Lung (tissue), 11 donors: ENCODE measurements at regions not wholly inside any gene's neighbourhood (a gene's known extent, or its start where the extent isn't known, plus 50 kb on each side); places are given as distances from the start of the nearest gene placed in this dataset.

ENCODE experiments used
- ATAC-seq: fragments of 200-7000 bp; cut with Tn5 transposase; one replicate; pipeline ENCODE4 v1.9.1; 2020; ENCODE audit warnings: moderate number of reproducible peaks; ENCODE audit not compliant: insufficient read depth, low FRiP score
- DNase-seq, 3 donors: peaks; one replicate each; pipeline ENCODE4 v3.0.0-alpha.2; 2013 to 2017
- H3K27ac ChIP-seq, 2 donors: one replicate each; pipeline ENCODE4 v1.5.1; 2013; ENCODE audit warnings: mild to moderate bottlenecking in 2 of 2, moderate library complexity in 2 of 2, control low read depth in 1 of 2, inconsistent platforms in 1 of 2, low read depth in 1 of 2, low read length in 1 of 2
- H3K27me3 ChIP-seq, 3 donors: one replicate each; pipeline ENCODE4 v1.5.1; 2013; ENCODE audit warnings: low read length in 2 of 3; ENCODE audit not compliant: control insufficient read depth in 3 of 3, insufficient read depth in 3 of 3
- H3K36me3 ChIP-seq, 4 donors: one replicate each; pipeline ENCODE4 v1.5.1; 2013; ENCODE audit warnings: low read length in 4 of 4, mild to moderate bottlenecking in 1 of 4, moderate library complexity in 1 of 4; ENCODE audit not compliant: control insufficient read depth in 4 of 4, insufficient read depth in 4 of 4
- H3K4me1 ChIP-seq, 5 donors: one replicate each; pipeline ENCODE4 v1.5.1; 2013; ENCODE audit warnings: low read length in 5 of 5, mild to moderate bottlenecking in 2 of 5, moderate library complexity in 1 of 5; ENCODE audit not compliant: control insufficient read depth in 5 of 5, insufficient read depth in 5 of 5
- H3K4me3 ChIP-seq: one replicate; pipeline ENCODE4 v1.5.1; 2013; ENCODE audit warnings: mild to moderate bottlenecking, control low read depth, moderate library complexity
- H3K9ac ChIP-seq, 2 donors: one replicate each; pipeline ENCODE4 v1.5.1; 2013; ENCODE audit warnings: low read length in 2 of 2, control low read depth in 1 of 2; ENCODE audit not compliant: insufficient read depth in 1 of 2
- H3K9me3 ChIP-seq, 4 donors: one replicate each; pipeline ENCODE4 v1.5.1; 2013; ENCODE audit warnings: low read length in 3 of 4, mild to moderate bottlenecking in 1 of 4, moderate library complexity in 1 of 4; ENCODE audit not compliant: control insufficient read depth in 4 of 4, insufficient read depth in 3 of 4
- CTCF ChIP-seq: IDR thresholded peaks from 2 replicates; pipeline ENCODE4 v1.5.1; 2012; ENCODE audit warnings: mild to moderate bottlenecking; ENCODE audit errors: control extremely low read depth, extremely low read depth
- WGBS, 2 donors: extraction: QIAGEN DNeasy Blood & Tissue Kit; methylation state at CpG; one replicate each; pipeline ENCODE4 v1.1.7; 2013; 5-methylcytosine and 5-hydroxymethylcytosine counted together
- donor health status: control.
- donor health status: control.
- donor health status: Bipolar disorder and iron deficiency.
- donor health status: healthy.
- donor health status: DM: yes; HTN: yes; CAD: no.

- Histone ChIP-seq H3K27ac (no peak overlapping the region), H3K4me3 (no peak overlapping the region), H3K9me3 (no peaks in the 10 kb centered on the region), H3K4me1 (no peaks in the 10 kb centered on the region), H3K9ac (no peak overlapping the region), H3K36me3 (no peaks in the 10 kb centered on the region), H3K27me3 (no peaks in the 10 kb centered on the region)
- TF ChIP-seq CTCF: no peak
- 75 to 93% methylated on average over 3 of the region's 3 CpGs for WGBS, 2 donors
- DNase-seq: no peak
- no peak for ATAC-seq
Observed at GRCh38 chr4:100079264-100079663, 111.0 kb downstream of the DDIT4L start.

- TF ChIP-seq CTCF: no peak
- no peak for ATAC-seq
- Histone ChIP-seq H3K9ac (no peak overlapping the region), H3K36me3 (no peaks in the 10 kb centered on the region), H3K4me3 (no peak overlapping the region), H3K4me1 (no peaks in the 10 kb centered on the region), H3K27me3 (no peaks in the 10 kb centered on the region), H3K27ac (no peak overlapping the region), H3K9me3 (no peaks in the 10 kb centered on the region)
- no peak for DNase-seq
Observed at GRCh38 chr4:100076753-100077152, 113.5 kb downstream of the DDIT4L start.

- DNase-seq (no peak), ATAC-seq (no peak)
- WGBS, 2 donors: 78 to 79% methylated on average over 2 of the region's 2 CpGs
- H3K9me3 ChIP-seq: no peaks in the 10 kb centered on the region
- H3K4me1 ChIP-seq: no peaks in the 10 kb centered on the region
- H3K27ac ChIP-seq: no peak overlapping the region
- no peak overlapping the region for H3K9ac ChIP-seq
- TF ChIP-seq CTCF: no peak
- H3K27me3 ChIP-seq: no peaks in the 10 kb centered on the region
- no peak overlapping the region for H3K4me3 ChIP-seq
- no peaks in the 10 kb centered on the region for H3K36me3 ChIP-seq
Observed at GRCh38 chr4:100075486-100076270, 114.6 kb downstream of the DDIT4L start.

GRCh38 chr4:100075056-100075455 lies 115.2 kb downstream of the DDIT4L start:
- Histone ChIP-seq H3K27ac (no peak overlapping the region), H3K9me3 (no peaks in the 10 kb centered on the region), H3K4me3 (no peak overlapping the region), H3K36me3 (no peaks in the 10 kb centered on the region), H3K9ac (no peak overlapping the region), H3K4me1 (no peaks in the 10 kb centered on the region), H3K27me3 (no peaks in the 10 kb centered on the region)
- no peak for TF ChIP-seq CTCF
- ATAC-seq (no peak), DNase-seq (no peak)
